SJSA1 (cell line): ENCODE measurements at regions not wholly inside any gene's neighbourhood (a gene's known extent, or its start where the extent isn't known, plus 50 kb on each side); places are given as distances from the start of the nearest gene placed in this dataset.
"Not testable (repeated sequence)": the region's sequence is repeated elsewhere in the genome, so short reads cannot be mapped to it uniquely, and the experiment has no call there.

ENCODE experiments used
- DNase-seq, 2 experiments: peaks; one replicate each; pipeline ENCODE4 v3.0.0-alpha.2; 2015 to 2020; ENCODE audit warnings: low spot score in 2 of 2, low read depth in 1 of 2
- H3K27ac ChIP-seq: fragments of 250-450 bp; sonication (Bioruptor Pico); 2 replicates; pipeline ENCODE4 v1.5.1; 2020; ENCODE audit warnings: mild to moderate bottlenecking, moderate library complexity
- H3K27me3 ChIP-seq: fragments of 250-450 bp; sonication (Bioruptor Pico); replicated peaks from 2 replicates; pipeline ENCODE4 v1.5.1; 2020; ENCODE audit warnings: mild to moderate bottlenecking, moderate library complexity
- H3K36me3 ChIP-seq: fragments of 250-450 bp; sonication (Bioruptor Pico); 2 replicates; pipeline ENCODE4 v1.5.1; 2020; ENCODE audit warnings: mild to moderate bottlenecking
- H3K4me1 ChIP-seq: fragments of 250-450 bp; sonication (Bioruptor Pico); replicated peaks from 2 replicates; pipeline ENCODE4 v1.6.1; 2021; ENCODE audit warnings: mild to moderate bottlenecking
- H3K4me3 ChIP-seq: fragments of 250-450 bp; sonication (Bioruptor Pico); 2 replicates; pipeline ENCODE4 v1.5.1; 2020; ENCODE audit warnings: mild to moderate bottlenecking
- H3K9me3 ChIP-seq: fragments of 250-450 bp; sonication (Bioruptor Pico); replicated peaks from 2 replicates; pipeline ENCODE4 v1.5.1; 2020; ENCODE audit warnings: mild to moderate bottlenecking

DNA sequence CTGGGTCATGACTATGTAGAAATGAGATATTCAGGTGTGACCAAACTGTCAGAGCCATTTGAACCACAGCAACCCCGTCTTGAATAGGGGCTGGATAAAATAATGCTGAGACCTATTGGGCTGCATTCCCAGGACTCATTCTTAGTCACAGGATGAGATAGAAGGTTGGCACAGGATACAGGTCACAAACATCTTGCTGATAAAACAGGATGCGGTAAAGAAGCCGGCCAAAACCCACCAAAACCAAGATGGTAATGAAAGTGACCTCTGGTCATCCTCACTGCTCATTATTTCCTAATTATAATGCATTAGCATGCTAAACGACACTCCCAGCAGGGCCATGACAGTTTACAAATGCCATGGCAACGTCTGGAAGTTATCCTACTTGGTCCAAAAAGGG, 545.5 kb downstream of the TMEM114 start:
- no peaks in the 10 kb centered on the region for H3K27me3 ChIP-seq
- H3K27ac ChIP-seq: no peak overlapping the region
- H3K36me3 ChIP-seq: no peaks in the 10 kb centered on the region
- no peak overlapping the region for H3K4me3 ChIP-seq
- no peak for DNase-seq
- peaks cover 3% of the 10 kb centered on the region for H3K9me3 ChIP-seq
- H3K4me1 ChIP-seq: no peaks in the 10 kb centered on the region

DNA sequence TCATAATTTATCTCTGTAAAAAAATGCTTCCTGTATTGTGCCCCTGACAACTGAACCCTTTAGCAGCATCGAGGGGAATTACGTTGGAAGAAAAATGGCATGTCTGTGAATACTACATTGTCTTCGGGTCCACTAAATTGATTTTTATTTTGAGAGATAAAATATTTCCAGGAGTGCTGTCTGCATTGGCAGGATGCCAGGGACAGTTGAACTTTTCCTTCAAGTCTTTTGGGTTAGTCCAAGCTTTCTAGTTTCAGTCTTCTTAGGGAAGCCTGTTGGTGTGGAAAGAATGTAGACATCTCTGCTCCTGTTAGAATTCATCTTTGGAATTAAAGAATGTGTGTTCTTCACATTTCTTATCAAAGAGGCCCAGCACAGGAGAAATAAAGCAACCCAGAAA, 557.9 kb downstream of the TMEM114 start:
- H3K27ac ChIP-seq: no peak overlapping the region
- no peaks in the 10 kb centered on the region for H3K36me3 ChIP-seq
- H3K27me3 ChIP-seq: no peaks in the 10 kb centered on the region
- peaks cover 14% of the 10 kb centered on the region for H3K9me3 ChIP-seq
- no peaks in the 10 kb centered on the region for H3K4me1 ChIP-seq
- H3K4me3 ChIP-seq: no peak overlapping the region
- DNase-seq: no peak

DNA sequence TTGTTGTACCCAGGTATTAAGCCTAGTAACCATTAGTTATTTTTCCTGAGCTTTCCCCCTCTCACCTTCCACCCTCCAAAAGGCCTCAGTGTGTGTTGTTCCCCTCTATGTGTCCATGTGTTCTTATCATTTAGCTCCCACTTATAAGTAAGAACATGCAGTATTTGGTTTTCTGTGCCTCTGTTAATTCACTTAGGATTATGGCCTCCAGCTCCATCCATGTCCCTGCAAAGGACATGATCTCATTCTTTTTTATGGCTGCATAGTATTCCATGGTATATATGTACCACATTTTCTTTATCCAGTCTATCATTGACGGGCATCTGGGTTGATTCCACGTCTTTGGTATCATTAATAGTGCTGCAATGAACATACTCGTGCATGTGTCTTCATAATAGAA, 560.3 kb downstream of the TMEM114 start:
- DNase-seq, H3K36me3 ChIP-seq, H3K4me1 ChIP-seq, H3K27me3 ChIP-seq, H3K4me3 ChIP-seq, H3K27ac ChIP-seq: not testable (repeated sequence)
- H3K9me3 ChIP-seq: peaks cover 14% of the 10 kb centered on the region

- Histone ChIP-seq H3K4me3 (no peak overlapping the region), H3K9me3 (peaks cover 10% of the 10 kb centered on the region), H3K27ac (no peak overlapping the region), H3K36me3 (no peaks in the 10 kb centered on the region), H3K27me3 (no peaks in the 10 kb centered on the region), H3K4me1 (no peaks in the 10 kb centered on the region)
- no peak for DNase-seq
Observed at GRCh38 chr16:8026450-8026849, 563.9 kb downstream of the TMEM114 start.

GRCh38 chr16:8023326-8023725, 567.0 kb downstream of the TMEM114 start:
- no peaks in the 10 kb centered on the region for H3K4me1 ChIP-seq
- H3K27me3 ChIP-seq: no peaks in the 10 kb centered on the region
- H3K27ac ChIP-seq: no peak overlapping the region
- H3K4me3 ChIP-seq: no peak overlapping the region
- no peaks in the 10 kb centered on the region for H3K36me3 ChIP-seq
- no peak for DNase-seq
- H3K9me3 ChIP-seq: no peaks in the 10 kb centered on the region; the same call in 1 of the 2 replicates

DNA sequence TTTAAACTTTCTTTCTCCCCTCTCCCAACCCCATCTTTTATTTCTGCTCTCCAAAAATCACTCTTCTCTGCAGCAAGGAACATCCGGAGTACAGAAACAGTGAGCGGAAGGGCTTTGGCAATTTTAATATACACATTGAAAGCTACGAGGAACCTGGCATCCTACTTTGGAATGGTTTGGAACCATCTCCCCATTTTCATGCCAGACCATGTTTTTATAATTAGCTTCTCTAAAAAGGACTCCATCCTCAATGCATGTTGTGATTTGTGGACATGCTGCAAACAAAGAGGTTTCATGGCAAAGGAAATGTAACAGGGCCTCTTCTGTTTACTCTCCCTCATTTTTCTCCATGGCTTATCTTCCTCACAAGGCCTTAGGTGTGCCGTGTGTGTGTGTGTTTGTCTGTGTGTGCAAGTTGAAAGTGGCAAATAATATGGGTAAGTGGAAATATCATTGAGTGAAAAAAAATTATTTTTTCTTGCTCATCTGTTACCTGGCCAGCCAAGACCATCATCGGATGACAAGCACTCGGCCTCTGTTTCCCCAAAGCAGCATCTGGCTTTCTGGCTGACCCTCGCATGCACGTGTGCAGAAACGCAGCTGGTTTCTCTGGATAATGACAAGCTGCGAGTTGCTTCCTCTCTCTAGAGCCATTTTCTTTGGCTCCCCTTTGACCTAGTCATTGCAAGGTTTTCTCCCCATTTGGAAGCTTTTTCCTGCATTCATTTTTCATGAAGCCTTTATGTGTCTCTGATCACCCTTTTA, 585.0 kb downstream of the TMEM114 start:
- Histone ChIP-seq H3K4me1 (no peaks in the 10 kb centered on the region), H3K9me3 (0 out of 2 replicates have a peak, but pooled peaks cover 2% of the 10 kb centered on the region), H3K36me3 (no peaks in the 10 kb centered on the region), H3K4me3 (no peak overlapping the region), H3K27me3 (no peaks in the 10 kb centered on the region), H3K27ac (no peak overlapping the region)
- DNase-seq: no peak

DNA sequence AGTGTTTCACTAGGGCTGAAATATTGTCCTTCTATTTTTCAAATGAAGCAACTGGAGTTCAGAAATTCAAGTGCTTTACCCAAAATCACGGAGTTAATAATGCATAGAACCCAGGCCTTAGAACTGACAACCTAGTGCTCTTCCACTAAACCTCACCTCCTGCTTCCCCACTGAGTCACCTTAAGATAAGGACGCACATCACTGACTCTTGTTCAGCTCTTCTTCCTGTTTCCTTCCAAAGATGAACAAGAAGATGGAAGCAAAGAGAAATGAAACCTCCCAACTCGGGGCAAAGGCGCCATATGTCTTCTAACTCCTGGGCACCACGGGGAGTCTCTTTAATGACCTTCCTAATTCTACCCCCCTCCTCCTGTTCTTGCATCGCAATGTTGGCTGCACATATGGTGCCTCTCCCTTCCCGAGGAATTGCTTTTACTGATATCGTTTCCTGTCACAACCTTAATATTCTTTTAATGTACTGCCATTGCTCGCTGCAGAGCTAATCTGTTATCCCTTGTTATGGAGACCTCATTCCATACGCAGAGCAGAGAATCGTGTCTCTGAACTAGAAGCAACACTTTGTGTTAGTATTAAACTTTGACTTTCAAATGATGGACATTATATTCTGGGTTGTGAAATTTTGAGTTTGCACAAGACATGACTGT, 591.4 kb downstream of the TMEM114 start:
- Histone ChIP-seq H3K4me3 (no peak overlapping the region), H3K27me3 (no peaks in the 10 kb centered on the region), H3K27ac (no peak overlapping the region), H3K36me3 (no peaks in the 10 kb centered on the region), H3K9me3 (no peaks in the 10 kb centered on the region; the same call in 1 of the 2 replicates), H3K4me1 (no peaks in the 10 kb centered on the region)
- no peak for DNase-seq

DNA sequence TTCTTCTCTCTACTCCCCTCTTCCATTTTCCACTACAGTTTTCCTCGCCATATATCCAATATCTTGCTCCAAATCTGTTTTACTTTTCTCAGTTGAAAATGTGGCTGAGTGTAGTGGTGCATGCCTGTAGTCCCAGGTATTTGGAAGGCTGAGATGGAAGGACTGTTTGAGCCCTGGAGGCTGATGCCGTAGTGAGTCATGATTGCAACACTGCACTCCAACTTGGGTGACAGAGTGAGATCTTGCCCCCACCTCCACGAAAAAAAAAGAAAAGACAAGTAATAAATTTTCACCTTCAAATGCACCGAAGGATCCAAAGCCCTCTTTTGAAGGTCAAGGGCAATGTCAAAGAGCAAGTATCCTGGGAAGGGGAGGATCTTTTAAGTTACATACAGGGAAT, 592.3 kb downstream of the TMEM114 start:
- no peaks in the 10 kb centered on the region for H3K36me3 ChIP-seq
- DNase-seq: no peak
- H3K9me3 ChIP-seq: no peaks in the 10 kb centered on the region; the same call in 1 of the 2 replicates
- H3K27me3 ChIP-seq: no peaks in the 10 kb centered on the region
- H3K4me3 ChIP-seq: no peak overlapping the region
- H3K4me1 ChIP-seq: no peaks in the 10 kb centered on the region
- H3K27ac ChIP-seq: no peak overlapping the region

DNA sequence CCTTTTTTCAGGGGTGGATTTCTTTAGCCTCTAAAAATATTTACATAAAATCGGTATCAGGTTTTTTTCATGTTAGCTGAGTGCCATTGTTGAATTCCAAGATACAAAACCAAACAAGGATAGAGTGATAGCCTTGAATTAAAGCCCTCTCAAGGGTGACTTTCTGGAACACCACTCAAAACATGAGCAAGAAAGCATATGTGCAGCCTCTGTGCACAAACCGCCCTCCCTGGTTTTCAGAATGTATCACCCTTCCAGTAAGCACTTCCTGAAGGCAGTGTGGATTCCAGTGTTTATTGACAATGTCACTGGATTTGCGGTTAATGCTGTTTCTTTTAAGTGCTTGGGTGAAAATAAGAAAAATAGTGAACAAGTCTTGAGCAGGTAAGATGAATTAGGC, 597.7 kb downstream of the TMEM114 start:
- no peak overlapping the region for H3K27ac ChIP-seq
- no peaks in the 10 kb centered on the region for H3K4me1 ChIP-seq
- H3K4me3 ChIP-seq: no peak overlapping the region
- H3K9me3 ChIP-seq: peaks cover 5% of the 10 kb centered on the region
- H3K36me3 ChIP-seq: no peaks in the 10 kb centered on the region
- H3K27me3 ChIP-seq: no peaks in the 10 kb centered on the region
- DNase-seq: no peak

DNA sequence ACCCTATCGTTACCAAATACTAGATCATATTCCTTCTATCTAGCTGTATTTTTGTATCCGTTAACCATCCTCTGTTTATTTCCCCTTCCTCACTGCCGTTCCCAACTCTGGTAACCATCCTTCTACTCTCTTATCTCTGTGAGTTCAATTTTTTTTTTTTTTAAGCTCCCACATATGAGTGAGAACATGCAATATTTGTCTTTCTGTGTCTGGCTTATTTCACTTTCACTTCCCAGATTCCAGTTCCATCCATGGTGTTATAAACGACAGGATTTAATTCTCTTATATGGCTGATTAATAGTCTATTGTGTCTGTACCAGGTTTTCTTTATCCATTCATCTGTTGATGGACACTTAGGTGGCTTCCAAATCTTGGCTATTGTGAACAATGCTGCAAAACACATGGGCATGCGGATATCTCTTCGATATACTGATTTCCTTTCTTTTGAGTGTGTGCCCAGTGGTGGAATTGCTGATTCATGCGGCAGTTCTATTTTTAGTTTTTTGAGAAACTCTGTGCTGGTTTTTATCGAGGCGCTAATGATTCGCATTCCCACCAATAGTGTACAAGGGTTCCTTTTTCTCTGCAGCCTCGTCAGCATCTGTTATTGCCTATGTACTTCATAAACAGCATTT, 599.6 kb downstream of the TMEM114 start:
- DNase-seq: no peak
- Histone ChIP-seq H3K4me3 (no peak overlapping the region), H3K27ac (no peak overlapping the region), H3K27me3 (no peaks in the 10 kb centered on the region), H3K4me1 (no peaks in the 10 kb centered on the region), H3K36me3 (no peaks in the 10 kb centered on the region), H3K9me3 (peaks cover 5% of the 10 kb centered on the region)

DNA sequence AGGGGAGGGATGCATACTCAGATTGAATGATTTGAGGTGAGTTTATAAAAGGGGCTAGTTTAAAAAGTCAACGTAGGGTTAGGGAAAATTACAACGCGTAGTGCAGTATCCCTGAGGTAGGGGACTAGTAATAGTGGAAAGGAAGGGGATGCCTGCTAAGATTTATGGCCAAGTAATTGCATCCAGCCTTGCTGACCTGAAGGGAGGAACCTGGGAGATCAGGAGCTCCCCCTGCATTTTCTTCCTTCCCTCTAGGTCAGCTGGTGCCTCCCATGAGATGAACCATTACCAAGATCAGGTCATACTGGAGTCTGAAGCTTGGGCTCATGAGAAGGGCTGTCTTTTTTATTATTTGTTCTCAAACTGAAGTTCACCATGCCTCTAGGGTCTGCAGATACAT, 606.6 kb downstream of the TMEM114 start:
- Histone ChIP-seq H3K27ac (no peak overlapping the region), H3K9me3 (no peaks in the 10 kb centered on the region; the same call in 1 of the 2 replicates), H3K36me3 (no peaks in the 10 kb centered on the region), H3K27me3 (no peaks in the 10 kb centered on the region), H3K4me3 (no peak overlapping the region), H3K4me1 (no peaks in the 10 kb centered on the region)
- DNase-seq: no peak

- Histone ChIP-seq H3K27ac (no peak overlapping the region), H3K27me3 (no peaks in the 10 kb centered on the region), H3K36me3 (no peaks in the 10 kb centered on the region), H3K4me3 (no peak overlapping the region), H3K9me3 (peaks cover 3% of the 10 kb centered on the region; the same call in 1 of the 2 replicates), H3K4me1 (no peaks in the 10 kb centered on the region)
- DNase-seq: no peak
Observed at GRCh38 chr16:7980133-7980483, 610.2 kb downstream of the TMEM114 start.

DNA sequence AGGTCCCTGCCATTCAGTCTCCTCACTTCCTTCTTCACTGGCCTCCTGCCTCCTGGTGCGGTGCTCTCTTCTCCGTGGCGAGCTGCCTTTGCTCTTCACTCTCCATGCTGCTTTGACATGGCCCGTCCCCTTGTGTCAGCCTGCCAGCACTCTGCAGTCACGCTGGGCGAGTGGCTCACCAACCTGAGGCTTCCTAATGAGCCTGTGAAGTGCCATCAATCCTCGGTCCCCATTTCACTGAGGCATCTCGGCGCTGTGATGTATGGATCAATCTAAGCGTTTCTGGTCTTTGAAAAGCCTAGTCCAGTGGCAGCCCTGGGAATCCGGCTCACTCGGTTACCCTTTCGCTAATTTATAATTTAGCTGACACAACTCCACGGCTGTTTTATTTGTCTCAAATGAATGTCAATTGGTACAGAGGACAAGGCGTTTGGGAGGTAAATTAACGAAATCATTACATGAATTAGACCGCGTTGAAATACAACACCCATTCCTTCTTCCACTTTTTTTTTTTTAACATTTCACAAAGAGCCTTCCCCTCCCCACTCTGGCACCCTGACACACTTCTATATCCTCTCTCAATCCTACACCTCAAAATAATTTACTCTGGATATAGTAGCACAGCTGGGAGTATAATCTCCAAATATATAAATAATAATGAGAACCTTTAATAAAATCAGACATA, 610.7 kb downstream of the TMEM114 start:
- DNase-seq: no peak
- Histone ChIP-seq H3K4me3 (no peak overlapping the region), H3K36me3 (no peaks in the 10 kb centered on the region), H3K4me1 (no peaks in the 10 kb centered on the region), H3K27ac (no peak overlapping the region), H3K27me3 (no peaks in the 10 kb centered on the region), H3K9me3 (peaks cover 5% of the 10 kb centered on the region; the same call in 1 of the 2 replicates)

DNA sequence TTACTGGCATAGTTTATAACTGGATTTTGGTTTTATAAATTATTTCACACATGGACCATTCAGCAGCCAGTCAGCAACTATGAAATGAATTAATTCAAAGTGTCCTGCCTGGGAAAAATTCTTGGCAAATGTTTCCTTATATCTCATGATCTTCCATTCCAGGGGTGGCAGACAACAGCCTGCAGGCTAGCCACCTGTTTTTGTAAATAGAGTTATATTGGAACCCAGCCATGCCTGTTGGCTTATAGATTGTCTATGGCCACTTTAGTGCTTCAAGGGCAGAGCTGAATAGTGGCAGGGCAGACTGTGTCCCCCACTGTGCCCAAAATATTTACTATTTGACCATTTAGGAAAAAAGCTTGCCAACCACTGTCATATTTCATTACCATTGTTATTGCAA, 613.7 kb downstream of the TMEM114 start:
- no peak overlapping the region for H3K27ac ChIP-seq
- H3K9me3 ChIP-seq: peaks cover 9% of the 10 kb centered on the region; the same call in 1 of the 2 replicates
- H3K4me1 ChIP-seq: no peaks in the 10 kb centered on the region
- no peaks in the 10 kb centered on the region for H3K27me3 ChIP-seq
- no peak for DNase-seq
- H3K4me3 ChIP-seq: no peak overlapping the region
- no peaks in the 10 kb centered on the region for H3K36me3 ChIP-seq
